Prostate gland (tissue), 2 donors: ENCODE measurements at regions not wholly inside any gene's neighbourhood (a gene's known extent, or its start where the extent isn't known, plus 50 kb on each side); places are given as distances from the start of the nearest gene placed in this dataset.

ENCODE experiments used
- POLR2AphosphoS5 ChIP-seq: sonication (generic); formaldehyde crosslinking; IDR thresholded peaks from one replicate; pipeline ENCODE4 v1.6.1; 2017; ENCODE audit warnings: antibody characterized with exemption
- TF ChIP-seq, protein P1 (sequence below), 4 experiments: fragments of 200-600 bp in 2 of 4; fragments of 450-650 bp in 2 of 4; sonication (generic) in 2 of 4; IDR thresholded peaks; 1 replicate in 3 of 4; 2 replicates in 1 of 4; pipeline ENCODE4 v1.5.1; 2016 to 2019; ENCODE audit warnings: antibody characterized with exemption in 4 of 4, mild to moderate bottlenecking in 2 of 4, moderate library complexity in 2 of 4

- TF ChIP-seq, protein P1, sequence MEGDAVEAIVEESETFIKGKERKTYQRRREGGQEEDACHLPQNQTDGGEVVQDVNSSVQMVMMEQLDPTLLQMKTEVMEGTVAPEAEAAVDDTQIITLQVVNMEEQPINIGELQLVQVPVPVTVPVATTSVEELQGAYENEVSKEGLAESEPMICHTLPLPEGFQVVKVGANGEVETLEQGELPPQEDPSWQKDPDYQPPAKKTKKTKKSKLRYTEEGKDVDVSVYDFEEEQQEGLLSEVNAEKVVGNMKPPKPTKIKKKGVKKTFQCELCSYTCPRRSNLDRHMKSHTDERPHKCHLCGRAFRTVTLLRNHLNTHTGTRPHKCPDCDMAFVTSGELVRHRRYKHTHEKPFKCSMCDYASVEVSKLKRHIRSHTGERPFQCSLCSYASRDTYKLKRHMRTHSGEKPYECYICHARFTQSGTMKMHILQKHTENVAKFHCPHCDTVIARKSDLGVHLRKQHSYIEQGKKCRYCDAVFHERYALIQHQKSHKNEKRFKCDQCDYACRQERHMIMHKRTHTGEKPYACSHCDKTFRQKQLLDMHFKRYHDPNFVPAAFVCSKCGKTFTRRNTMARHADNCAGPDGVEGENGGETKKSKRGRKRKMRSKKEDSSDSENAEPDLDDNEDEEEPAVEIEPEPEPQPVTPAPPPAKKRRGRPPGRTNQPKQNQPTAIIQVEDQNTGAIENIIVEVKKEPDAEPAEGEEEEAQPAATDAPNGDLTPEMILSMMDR (IDR thresholded peaks at IDR 0.05): no peak
- no peak for TF ChIP-seq POLR2AphosphoS5
Observed at GRCh38 chr18:78087338-78087737, 837.7 kb downstream of the GALR1 start.
